ENCODE measurements at regions not wholly inside any gene's neighbourhood (a gene's known extent, or its start where the extent isn't known, plus 50 kb on each side); places are given as distances from the start of the nearest gene placed in this dataset.
A peak's percentile ranks its signal among the peaks of the same experiment; 100 is the strongest.

DNA sequence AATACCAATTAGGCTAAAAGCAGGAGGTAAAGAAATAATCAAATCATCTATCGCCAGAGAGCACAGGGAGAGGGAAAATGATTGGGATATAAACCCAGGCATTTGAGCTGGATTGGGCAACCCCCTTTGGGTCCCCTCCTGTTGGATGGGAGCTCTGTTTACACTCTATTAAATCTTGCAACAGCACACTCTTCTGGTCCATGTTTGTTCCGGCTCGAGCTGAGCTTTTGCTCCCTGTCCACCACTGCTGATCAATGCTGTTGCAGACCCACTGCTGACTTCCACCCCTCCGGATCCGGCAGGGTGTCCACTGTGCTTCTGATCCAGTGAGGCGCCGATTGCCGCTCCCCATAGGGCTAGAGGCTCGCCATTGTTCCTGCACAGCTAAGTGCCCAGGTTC is 493.8 kb downstream of the MATN1 start (continued):
- TF ChIP-seq, protein P1, sequence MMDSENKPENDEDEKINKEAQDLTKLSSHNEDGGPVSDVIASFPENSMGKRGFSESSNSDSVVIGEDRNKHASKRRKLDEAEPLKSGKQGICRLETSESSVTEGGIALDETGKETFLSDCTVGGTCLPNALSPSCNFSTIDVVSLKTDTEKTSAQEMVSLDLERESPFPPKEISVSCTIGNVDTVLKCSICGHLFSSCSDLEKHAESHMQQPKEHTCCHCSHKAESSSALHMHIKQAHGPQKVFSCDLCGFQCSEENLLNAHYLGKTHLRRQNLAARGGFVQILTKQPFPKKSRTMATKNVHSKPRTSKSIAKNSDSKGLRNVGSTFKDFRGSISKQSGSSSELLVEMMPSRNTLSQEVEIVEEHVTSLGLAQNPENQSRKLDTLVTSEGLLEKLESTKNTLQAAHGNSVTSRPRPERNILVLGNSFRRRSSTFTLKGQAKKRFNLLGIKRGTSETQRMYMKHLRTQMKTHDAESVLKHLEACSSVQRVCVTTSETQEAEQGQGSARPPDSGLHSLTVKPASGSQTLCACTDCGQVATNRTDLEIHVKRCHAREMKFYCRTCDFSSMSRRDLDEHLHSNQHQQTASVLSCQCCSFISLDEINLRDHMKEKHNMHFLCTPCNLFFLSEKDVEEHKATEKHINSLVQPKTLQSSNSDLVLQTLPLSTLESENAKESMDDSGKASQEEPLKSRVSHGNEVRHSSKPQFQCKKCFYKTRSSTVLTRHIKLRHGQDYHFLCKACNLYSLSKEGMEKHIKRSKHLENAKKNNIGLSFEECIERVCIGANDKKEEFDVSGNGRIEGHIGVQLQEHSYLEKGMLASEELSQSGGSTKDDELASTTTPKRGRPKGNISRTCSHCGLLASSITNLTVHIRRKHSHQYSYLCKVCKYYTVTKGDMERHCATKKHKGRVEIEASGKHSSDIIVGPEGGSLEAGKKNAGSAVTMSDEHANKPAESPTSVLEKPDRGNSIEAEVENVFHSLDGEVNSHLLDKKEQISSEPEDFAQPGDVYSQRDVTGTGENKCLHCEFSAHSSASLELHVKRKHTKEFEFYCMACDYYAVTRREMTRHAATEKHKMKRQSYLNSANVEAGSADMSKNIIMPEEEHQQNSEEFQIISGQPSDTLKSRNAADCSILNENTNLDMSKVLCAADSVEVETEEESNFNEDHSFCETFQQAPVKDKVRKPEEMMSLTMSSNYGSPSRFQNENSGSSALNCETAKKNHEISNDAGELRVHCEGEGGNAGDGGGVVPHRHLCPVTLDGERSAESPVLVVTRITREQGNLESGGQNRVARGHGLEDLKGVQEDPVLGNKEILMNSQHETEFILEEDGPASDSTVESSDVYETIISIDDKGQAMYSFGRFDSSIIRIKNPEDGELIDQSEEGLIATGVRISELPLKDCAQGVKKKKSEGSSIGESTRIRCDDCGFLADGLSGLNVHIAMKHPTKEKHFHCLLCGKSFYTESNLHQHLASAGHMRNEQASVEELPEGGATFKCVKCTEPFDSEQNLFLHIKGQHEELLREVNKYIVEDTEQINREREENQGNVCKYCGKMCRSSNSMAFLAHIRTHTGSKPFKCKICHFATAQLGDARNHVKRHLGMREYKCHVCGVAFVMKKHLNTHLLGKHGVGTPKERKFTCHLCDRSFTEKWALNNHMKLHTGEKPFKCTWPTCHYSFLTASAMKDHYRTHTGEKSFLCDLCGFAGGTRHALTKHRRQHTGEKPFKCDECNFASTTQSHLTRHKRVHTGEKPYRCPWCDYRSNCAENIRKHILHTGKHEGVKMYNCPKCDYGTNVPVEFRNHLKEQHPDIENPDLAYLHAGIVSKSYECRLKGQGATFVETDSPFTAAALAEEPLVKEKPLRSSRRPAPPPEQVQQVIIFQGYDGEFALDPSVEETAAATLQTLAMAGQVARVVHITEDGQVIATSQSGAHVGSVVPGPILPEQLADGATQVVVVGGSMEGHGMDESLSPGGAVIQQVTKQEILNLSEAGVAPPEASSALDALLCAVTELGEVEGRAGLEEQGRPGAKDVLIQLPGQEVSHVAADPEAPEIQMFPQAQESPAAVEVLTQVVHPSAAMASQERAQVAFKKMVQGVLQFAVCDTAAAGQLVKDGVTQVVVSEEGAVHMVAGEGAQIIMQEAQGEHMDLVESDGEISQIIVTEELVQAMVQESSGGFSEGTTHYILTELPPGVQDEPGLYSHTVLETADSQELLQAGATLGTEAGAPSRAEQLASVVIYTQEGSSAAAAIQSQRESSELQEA (CRISPR knock-in tag; IDR thresholded peaks at IDR 0.05; ENCODE audit: not compliant biosample characterization) = no peak
- TF ChIP-seq NFRKB (IDR thresholded peaks at IDR 0.05) (no peak), ZBTB38 (CRISPR knock-in tag; IDR thresholded peaks at IDR 0.05) (no peak), ISL2 (CRISPR knock-in tag; IDR thresholded peaks at IDR 0.05) (0 out of 2 replicates have a peak, but pooled peaks have one; percentile 43), ZSCAN30 (CRISPR knock-in tag; IDR thresholded peaks at IDR 0.05) (no peak), ZNF263 (CRISPR knock-in tag; IDR thresholded peaks at IDR 0.05) (0 out of 2 replicates have a peak, but pooled peaks have one; percentile 17), HHEX (CRISPR knock-in tag; IDR thresholded peaks at IDR 0.05) (no peak), ZBTB3 (CRISPR knock-in tag; IDR thresholded peaks at IDR 0.05; ENCODE audit: borderline replicate concordance, low read depth) (no peak), ZNF343 (CRISPR knock-in tag; IDR thresholded peaks at IDR 0.05) (no peak), ZNF446 (CRISPR knock-in tag; IDR thresholded peaks at IDR 0.05) (no peak), ZFP36 (IDR thresholded peaks at IDR 0.05; ENCODE audit: borderline replicate concordance, low read depth, low read length, partially characterized antibody) (no peak), ARHGAP35 (CRISPR knock-in tag; IDR thresholded peaks at IDR 0.05; ENCODE audit: borderline replicate concordance) (no peak), GFI1 (CRISPR knock-in tag; IDR thresholded peaks at IDR 0.05; ENCODE audit: borderline replicate concordance) (0 out of 2 replicates have a peak, but pooled peaks have one; percentile 20), ZNF777 (CRISPR knock-in tag; IDR thresholded peaks at IDR 0.05) (no peak), MTA3 (CRISPR knock-in tag; IDR thresholded peaks at IDR 0.05) (no peak), TSC22D2 (CRISPR knock-in tag; IDR thresholded peaks at IDR 0.05; ENCODE audit: borderline replicate concordance) (no peak)
- TF ChIP-seq, protein P2, sequence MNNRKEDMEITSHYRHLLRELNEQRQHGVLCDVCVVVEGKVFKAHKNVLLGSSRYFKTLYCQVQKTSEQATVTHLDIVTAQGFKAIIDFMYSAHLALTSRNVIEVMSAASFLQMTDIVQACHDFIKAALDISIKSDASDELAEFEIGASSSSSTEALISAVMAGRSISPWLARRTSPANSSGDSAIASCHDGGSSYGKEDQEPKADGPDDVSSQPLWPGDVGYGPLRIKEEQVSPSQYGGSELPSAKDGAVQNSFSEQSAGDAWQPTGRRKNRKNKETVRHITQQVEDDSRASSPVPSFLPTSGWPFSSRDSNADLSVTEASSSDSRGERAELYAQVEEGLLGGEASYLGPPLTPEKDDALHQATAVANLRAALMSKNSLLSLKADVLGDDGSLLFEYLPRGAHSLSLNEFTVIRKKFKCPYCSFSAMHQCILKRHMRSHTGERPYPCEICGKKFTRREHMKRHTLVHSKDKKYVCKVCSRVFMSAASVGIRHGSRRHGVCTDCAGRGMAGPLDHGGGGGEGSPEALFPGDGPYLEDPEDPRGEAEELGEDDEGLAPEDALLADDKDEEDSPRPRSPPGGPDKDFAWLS (CRISPR knock-in tag; IDR thresholded peaks at IDR 0.05; ENCODE audit: borderline replicate concordance) = no peak
- TF ChIP-seq, protein P3, sequence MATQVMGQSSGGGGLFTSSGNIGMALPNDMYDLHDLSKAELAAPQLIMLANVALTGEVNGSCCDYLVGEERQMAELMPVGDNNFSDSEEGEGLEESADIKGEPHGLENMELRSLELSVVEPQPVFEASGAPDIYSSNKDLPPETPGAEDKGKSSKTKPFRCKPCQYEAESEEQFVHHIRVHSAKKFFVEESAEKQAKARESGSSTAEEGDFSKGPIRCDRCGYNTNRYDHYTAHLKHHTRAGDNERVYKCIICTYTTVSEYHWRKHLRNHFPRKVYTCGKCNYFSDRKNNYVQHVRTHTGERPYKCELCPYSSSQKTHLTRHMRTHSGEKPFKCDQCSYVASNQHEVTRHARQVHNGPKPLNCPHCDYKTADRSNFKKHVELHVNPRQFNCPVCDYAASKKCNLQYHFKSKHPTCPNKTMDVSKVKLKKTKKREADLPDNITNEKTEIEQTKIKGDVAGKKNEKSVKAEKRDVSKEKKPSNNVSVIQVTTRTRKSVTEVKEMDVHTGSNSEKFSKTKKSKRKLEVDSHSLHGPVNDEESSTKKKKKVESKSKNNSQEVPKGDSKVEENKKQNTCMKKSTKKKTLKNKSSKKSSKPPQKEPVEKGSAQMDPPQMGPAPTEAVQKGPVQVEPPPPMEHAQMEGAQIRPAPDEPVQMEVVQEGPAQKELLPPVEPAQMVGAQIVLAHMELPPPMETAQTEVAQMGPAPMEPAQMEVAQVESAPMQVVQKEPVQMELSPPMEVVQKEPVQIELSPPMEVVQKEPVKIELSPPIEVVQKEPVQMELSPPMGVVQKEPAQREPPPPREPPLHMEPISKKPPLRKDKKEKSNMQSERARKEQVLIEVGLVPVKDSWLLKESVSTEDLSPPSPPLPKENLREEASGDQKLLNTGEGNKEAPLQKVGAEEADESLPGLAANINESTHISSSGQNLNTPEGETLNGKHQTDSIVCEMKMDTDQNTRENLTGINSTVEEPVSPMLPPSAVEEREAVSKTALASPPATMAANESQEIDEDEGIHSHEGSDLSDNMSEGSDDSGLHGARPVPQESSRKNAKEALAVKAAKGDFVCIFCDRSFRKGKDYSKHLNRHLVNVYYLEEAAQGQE (IDR thresholded peaks at IDR 0.05; ENCODE audit: borderline replicate concordance in 1 of 2, low read depth in 1 of 2, low read length in 2 of 2) = no peak
